GM19035 (cell line): ENCODE measurements at regions not wholly inside any gene's neighbourhood (a gene's known extent, or its start where the extent isn't known, plus 50 kb on each side); places are given as distances from the start of the nearest gene placed in this dataset.

Experiments
- ATAC-seq: cut with Tn5 transposase; IDR thresholded peaks from one replicate; pipeline ENCODE4 v1.9.1; 2021; ENCODE audit not compliant: unreplicated experiment

- no peak for ATAC-seq
These were observed 537.3 kb upstream of the TGFBR2 start for GRCh38 chr3:30069056-30069455.

GRCh38 chr3:30073040-30073439 lies 533.4 kb upstream of the TGFBR2 start:
- no peak for ATAC-seq

DNA sequence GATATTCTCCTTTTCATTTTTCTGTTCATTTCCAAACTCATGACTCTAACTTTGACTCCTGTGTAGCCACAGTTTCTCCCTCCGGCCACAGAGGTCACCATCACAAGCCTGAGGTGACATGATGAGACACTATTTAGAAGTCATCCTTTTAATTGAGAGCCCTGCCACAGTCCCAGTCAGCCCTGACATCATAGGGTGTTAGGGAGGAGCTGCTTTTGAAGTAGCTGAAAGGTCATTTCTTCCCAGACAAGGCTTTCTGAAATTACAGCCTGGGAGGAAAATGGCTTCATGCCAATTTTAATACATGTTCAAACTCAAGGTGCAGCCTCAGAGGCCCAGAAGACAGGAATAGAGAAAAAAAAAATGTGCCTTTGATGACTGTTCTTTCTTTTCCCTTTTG lies 532.8 kb upstream of the TGFBR2 start:
- no peak for ATAC-seq

DNA sequence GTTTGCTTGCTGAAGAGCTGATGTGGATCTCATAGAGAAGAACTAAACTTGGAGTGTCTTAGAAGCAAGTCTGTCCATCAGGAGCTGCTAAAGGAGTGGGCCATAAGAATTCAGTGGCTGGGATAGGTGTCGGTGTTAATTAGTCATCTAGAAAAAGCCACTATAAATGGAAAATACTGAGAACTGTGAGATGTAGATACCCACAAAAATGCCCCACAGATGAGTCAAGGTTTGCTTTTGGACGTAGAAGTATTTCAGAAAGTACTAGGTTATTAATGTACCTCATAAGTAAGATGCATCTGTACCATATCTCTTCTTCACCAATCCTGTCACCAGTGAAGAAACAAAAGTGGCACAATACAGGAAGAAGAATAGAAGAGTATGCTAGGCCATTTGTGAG lies 530.9 kb upstream of the TGFBR2 start:
- ATAC-seq, result no peak

DNA sequence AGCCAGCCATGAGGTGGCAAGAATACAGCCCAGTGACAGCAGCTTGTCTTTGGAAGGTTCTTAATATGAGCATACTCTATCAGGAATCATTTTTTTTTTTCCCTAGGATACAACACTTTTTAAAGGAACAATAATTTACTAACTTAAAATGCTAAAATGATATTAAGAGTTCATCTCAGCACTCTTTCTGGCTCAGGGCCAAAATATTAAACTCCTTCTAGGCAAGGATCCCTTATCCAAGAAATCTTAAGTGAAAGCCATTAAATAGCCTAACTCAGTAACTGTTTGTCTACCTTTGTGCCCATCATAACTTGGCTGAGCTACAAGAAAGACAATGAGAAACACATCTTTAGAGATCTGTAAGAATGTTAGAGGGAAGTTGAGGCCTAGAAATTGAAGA lies 529.5 kb upstream of the TGFBR2 start:
- no peak for ATAC-seq

GRCh38 chr3:30077746-30078145 lies 528.7 kb upstream of the TGFBR2 start:
- ATAC-seq, result no peak

DNA sequence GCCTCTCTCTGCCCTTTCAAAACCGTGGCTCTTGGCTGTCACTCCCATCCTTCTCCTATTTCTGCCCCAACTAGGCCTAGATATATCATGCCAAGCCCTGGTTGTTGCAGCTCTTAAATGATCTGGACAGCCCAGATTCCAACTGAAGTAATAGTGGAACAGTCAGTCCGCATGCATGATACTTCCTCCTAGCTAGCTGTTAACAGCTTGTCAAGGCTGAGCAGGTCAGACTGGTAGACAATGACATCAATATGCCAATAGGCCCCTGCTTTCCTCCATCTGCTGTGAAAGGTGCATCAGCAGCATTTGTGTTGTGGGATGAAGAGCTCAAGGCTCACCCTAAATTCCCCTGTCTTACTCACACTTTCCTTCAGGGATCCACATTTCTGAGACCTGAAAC lies 527.7 kb upstream of the TGFBR2 start:
- ATAC-seq, result no peak

DNA sequence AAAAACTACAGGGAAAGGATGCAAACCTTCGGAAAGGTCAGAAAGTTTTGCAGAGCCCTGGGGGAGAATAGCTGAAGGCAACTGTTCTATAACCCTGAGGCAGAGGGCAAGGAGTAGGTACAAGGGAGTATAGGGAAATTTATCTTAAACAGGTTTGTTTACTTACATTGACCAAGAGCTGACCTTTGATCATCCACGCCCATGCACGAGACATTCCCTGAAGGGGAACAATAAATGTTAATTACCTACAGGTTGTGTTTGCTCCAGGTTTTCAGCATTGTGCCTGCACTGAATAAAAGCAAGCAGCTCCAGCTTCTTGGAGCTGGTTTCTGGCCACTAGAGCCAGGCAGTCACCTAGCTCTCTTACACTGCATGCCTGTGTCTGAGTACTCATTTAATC lies 524.5 kb upstream of the TGFBR2 start:
- no peak for ATAC-seq

GRCh38 chr3:30082652-30083051 lies 523.7 kb upstream of the TGFBR2 start:
- no peak for ATAC-seq

DNA sequence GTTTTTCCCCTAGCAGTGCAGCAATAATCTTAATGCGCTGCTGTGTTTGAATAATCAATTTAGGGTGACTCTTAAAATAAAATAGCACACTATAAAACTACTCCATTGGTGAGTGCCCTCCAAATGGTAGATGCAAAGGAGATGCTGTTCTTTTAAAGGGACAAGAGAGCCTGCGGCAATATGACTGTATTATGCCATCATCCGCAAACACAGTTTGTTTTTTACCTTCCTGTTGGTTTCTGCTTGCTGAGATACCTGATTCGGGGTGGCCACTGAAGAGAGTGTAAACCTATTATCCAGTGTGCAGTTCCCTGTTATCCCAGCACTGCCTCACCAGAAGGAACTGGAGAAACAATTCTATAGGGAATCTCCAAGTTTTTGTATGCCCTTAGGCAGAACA lies 523.1 kb upstream of the TGFBR2 start:
- ATAC-seq, result no peak

DNA sequence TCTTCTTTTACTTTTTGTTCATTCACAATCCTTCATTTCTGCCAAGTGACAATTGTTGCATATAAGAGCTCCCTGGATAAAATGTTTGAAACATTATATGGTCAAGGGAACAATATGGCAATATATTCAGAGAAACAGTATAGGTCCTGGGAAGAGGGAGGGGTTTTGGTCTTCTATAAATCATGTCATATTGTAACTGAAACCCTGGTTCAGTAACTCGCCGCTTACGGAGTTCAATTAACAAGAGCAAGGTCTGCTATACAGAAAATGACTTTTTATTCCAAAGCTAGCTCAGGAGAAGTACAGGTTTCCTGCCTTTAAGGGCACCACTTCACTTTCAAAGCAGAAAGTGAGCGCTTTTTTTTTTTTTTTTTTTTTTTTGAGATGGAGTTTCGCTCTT lies 522.1 kb upstream of the TGFBR2 start:
- ATAC-seq, result no peak

DNA sequence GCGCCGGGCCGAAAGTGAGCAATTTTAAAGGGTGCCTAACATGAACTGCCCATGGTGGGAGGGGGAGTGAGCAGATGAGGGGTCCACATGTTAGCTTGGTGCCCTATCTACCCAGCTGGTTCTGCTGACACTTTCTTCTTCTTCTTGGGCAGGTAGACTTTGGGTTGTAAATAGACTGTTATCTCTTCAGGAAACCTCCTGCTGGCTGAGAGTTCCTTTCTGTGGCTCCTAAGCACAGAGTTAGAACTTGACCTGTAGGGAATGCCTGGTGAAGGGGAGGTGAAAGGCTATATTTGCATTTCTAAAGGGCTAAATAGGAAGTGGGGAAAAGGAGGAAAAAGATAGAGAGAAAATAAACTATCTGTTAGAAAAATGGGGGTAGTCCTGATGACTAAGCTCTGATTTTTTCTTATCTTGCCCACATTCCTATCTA lies 521.4 kb upstream of the TGFBR2 start:
- ATAC-seq, result no peak

- no peak for ATAC-seq
These were observed 520.9 kb upstream of the TGFBR2 start for GRCh38 chr3:30085486-30085885.

- no peak for ATAC-seq
These were observed 514.7 kb upstream of the TGFBR2 start for GRCh38 chr3:30091686-30092085.

DNA sequence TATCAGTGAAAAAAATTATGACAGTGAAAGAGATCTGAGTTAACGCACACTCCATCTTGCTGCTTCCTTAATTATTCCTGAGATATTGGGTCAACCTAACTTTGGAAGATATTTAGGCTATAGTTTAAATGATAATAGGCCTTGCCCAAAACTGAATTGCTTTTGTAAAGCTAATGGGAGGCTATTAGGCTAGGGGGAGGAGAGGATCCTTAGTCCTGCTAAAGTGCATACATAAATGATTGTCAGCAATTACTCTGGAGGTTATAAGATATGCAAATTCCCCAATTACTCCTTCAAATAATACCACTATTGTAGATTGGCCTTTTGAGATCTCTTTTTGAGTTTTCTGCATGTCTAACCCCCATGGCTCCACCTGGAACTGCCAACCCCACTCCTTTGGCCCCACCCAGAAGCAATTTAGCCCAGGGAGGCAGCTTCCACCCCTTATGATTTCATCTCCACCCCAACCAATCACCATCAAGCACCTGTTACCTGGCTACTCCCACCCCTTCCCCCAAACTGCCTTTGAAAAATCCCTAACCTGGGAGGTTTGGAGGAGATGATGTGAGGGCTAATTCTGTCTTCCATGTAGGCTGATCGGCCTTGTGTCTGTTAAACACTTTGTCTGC lies 509.3 kb upstream of the TGFBR2 start:
- ATAC-seq, result no peak

DNA sequence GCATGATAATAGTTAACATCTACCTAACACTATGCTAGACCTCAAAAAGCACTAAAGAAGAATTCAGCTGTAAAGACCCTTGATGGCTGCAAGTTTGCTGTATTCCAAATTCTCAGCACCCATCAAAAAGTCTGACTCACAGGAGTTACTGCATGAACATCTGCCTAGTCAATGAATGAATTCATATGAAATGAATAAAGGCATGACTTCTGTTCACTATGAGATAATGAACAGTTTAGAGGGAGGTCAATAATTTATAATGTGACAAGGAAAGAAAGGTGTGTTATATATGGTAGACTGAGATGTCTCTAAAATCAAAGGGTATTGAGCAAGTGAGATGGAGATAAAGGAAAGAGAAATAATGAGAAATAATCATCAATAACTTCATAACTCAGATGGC lies 508.2 kb upstream of the TGFBR2 start:
- ATAC-seq, result no peak

GRCh38 chr3:30098653-30099455 lies 507.5 kb upstream of the TGFBR2 start:
- no peak for ATAC-seq

- ATAC-seq, result no peak
These were observed 504.0 kb upstream of the TGFBR2 start for GRCh38 chr3:30102356-30102755.

DNA sequence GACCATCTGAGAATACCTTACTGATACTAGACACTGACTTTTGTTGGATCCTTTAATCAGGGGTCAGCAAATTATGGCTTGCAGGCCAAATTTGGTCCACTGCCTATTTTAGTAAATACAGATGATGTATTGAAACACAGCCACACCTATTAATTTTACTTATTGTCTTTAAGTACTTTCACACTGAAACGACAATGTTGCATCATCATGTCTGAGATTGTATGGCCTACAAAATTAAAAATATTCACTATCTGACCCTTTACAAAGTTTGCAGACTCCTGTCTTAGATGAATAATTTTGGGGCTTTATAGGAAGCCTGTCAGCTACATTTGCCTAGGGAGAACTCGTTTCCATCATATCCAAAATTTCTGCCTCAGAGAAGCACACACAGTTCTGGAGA lies 503.2 kb upstream of the TGFBR2 start:
- no peak for ATAC-seq

DNA sequence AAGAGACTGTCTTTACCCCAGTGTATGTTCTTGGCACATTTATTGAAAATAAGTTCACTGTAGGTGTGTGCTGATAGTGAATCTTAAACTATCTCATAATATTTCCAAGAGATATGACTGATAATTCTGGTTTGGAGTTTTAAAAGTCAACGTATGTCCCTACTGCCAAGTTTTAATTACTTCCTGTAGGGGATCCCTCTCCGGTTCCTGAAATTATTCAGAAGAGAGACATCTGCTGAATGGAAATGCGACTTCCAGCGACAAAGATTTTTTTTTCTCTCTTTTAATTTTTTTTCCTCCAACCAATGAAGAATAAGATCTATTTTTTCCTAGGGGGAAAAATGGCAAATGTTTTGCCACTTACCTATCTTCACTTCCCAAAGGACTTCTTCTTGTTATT lies 498.9 kb upstream of the TGFBR2 start:
- ATAC-seq, result no peak

- no peak for ATAC-seq
These were observed 494.0 kb upstream of the TGFBR2 start for GRCh38 chr3:30112411-30112810.

DNA sequence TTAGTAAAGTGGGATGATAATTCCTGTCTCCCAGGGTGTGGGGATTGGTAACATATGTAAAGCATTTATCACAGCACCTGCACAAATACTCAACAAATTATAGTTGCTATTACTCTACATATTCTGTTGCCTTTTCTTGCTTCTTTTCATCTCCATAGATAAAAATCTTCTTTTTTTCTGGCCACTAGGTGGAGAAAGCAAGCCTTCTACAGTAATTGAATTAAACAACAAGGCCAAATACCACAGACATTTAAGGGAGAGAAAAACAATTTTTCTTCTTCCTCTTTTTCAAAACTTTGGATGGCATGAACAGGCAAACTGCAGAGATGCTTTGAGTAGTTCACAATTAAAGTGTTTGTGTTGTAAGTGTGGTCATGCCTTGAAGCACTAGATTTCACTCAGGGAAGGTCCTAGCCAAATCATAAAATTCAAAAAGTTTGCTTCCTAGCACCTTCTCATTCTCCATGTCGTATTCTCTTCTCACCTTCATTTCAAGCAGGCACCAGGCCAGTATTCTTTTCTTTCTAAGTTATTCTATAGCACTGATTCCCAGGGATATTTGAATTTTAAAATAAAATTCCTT lies 493.4 kb upstream of the TGFBR2 start:
- ATAC-seq, result no peak
